ENCODE measurements at regions not wholly inside any gene's neighbourhood (a gene's known extent, or its start where the extent isn't known, plus 50 kb on each side); places are given as distances from the start of the nearest gene placed in this dataset.

- Histone ChIP-seq H3K36me3 (ENCODE audit: control insufficient read depth, insufficient read depth, low read length) (no peaks in the 10 kb centered on the region), H4K20me1 (ENCODE audit: control insufficient read depth, extremely low read depth, insufficient read depth, low read length) (no peaks in the 10 kb centered on the region), H3K9ac (ENCODE audit: insufficient read depth, low read length) (no peak overlapping the region), H3K4me1 (ENCODE audit: control insufficient read depth, extremely low read depth, insufficient read depth, low read length) (no peaks in the 10 kb centered on the region), H2AFZ (ENCODE audit: low read length) (no peak overlapping the region), H3K27me3 (ENCODE audit: control insufficient read depth, insufficient read depth, low read length) (peaks cover 2% of the 10 kb centered on the region), H3K9me3 (ENCODE audit: control insufficient read depth, insufficient read depth, low read depth, low read length) (no peaks in the 10 kb centered on the region), H3K4me2 (ENCODE audit: extremely low read depth, insufficient read depth, low read length) (no peak overlapping the region), H3K4me3 (replicated peaks in 1 of 4; ENCODE audit: control extremely low read depth in 1 of 4, insufficient read depth in 1 of 4, low read depth in 3 of 4, low read length in 4 of 4) (no peak overlapping the region), H3K79me2 (ENCODE audit: control insufficient read depth, insufficient read depth, low read length) (no peaks in the 10 kb centered on the region), H3K27ac (ENCODE audit: insufficient read depth, low read length) (no peak overlapping the region)
- DNase-seq (ENCODE audit: low read depth in 2 of 2): no peak
- TF ChIP-seq CTCF (conservative IDR thresholded peaks at IDR 0.05 in 1 of 2, IDR thresholded peaks at IDR 0.05 in 1 of 2; ENCODE audit: low read depth in 1 of 2, low read length in 2 of 2) (no peak), EZH2 (IDR thresholded peaks at IDR 0.05; ENCODE audit: low read length, missing control alignments) (no peak)
These were observed 150.6 kb downstream of the FHIP1A start for GRCh38 chr4:151559595-151559994.

- no peaks in the 10 kb centered on the region for H3K36me3 ChIP-seq (ENCODE audit: control insufficient read depth, insufficient read depth, low read length)
- TF ChIP-seq CTCF (conservative IDR thresholded peaks at IDR 0.05 in 1 of 2, IDR thresholded peaks at IDR 0.05 in 1 of 2; ENCODE audit: low read depth in 1 of 2, low read length in 2 of 2) (no peak), EZH2 (IDR thresholded peaks at IDR 0.05; ENCODE audit: low read length, missing control alignments) (no peak)
- H3K27ac ChIP-seq (ENCODE audit: insufficient read depth, low read length): no peak overlapping the region
- H3K4me3 ChIP-seq (replicated peaks in 1 of 4; ENCODE audit: control extremely low read depth in 1 of 4, insufficient read depth in 1 of 4, low read depth in 3 of 4, low read length in 4 of 4): no peak overlapping the region
- H3K9me3 ChIP-seq (ENCODE audit: control insufficient read depth, insufficient read depth, low read depth, low read length): no peaks in the 10 kb centered on the region
- H2AFZ ChIP-seq (ENCODE audit: low read length): no peak overlapping the region
- no peaks in the 10 kb centered on the region for H3K79me2 ChIP-seq (ENCODE audit: control insufficient read depth, insufficient read depth, low read length)
- H3K4me2 ChIP-seq (ENCODE audit: extremely low read depth, insufficient read depth, low read length): peak overlapping the region; percentile 25
- peaks cover 2% of the 10 kb centered on the region for H3K27me3 ChIP-seq (ENCODE audit: control insufficient read depth, insufficient read depth, low read length)
- no peaks in the 10 kb centered on the region for H4K20me1 ChIP-seq (ENCODE audit: control insufficient read depth, extremely low read depth, insufficient read depth, low read length)
- DNase-seq (ENCODE audit: low read depth in 2 of 2): peak; percentile 11 to 44
- no peaks in the 10 kb centered on the region for H3K4me1 ChIP-seq (ENCODE audit: control insufficient read depth, extremely low read depth, insufficient read depth, low read length)
- no peak overlapping the region for H3K9ac ChIP-seq (ENCODE audit: insufficient read depth, low read length)
These were observed 152.7 kb downstream of the FHIP1A start for GRCh38 chr4:151561551-151562256.

GRCh38 chr4:151563194-151563593, 154.2 kb downstream of the FHIP1A start:
- H3K27me3 ChIP-seq (ENCODE audit: control insufficient read depth, insufficient read depth, low read length): peaks cover 2% of the 10 kb centered on the region
- no peak overlapping the region for H3K4me3 ChIP-seq (replicated peaks in 1 of 4; ENCODE audit: control extremely low read depth in 1 of 4, insufficient read depth in 1 of 4, low read depth in 3 of 4, low read length in 4 of 4)
- H3K4me2 ChIP-seq (ENCODE audit: extremely low read depth, insufficient read depth, low read length): no peak overlapping the region
- no peaks in the 10 kb centered on the region for H3K79me2 ChIP-seq (ENCODE audit: control insufficient read depth, insufficient read depth, low read length)
- no peak overlapping the region for H3K27ac ChIP-seq (ENCODE audit: insufficient read depth, low read length)
- no peaks in the 10 kb centered on the region for H3K36me3 ChIP-seq (ENCODE audit: control insufficient read depth, insufficient read depth, low read length)
- peak in 1 of 2 donors; percentile 34 for DNase-seq (ENCODE audit: low read depth in 2 of 2)
- no peaks in the 10 kb centered on the region for H4K20me1 ChIP-seq (ENCODE audit: control insufficient read depth, extremely low read depth, insufficient read depth, low read length)
- no peaks in the 10 kb centered on the region for H3K4me1 ChIP-seq (ENCODE audit: control insufficient read depth, extremely low read depth, insufficient read depth, low read length)
- no peak for TF ChIP-seq CTCF (conservative IDR thresholded peaks at IDR 0.05 in 1 of 2, IDR thresholded peaks at IDR 0.05 in 1 of 2; ENCODE audit: low read depth in 1 of 2, low read length in 2 of 2)
- TF ChIP-seq EZH2 (IDR thresholded peaks at IDR 0.05; ENCODE audit: low read length, missing control alignments): no peak
- no peak overlapping the region for H3K9ac ChIP-seq (ENCODE audit: insufficient read depth, low read length)
- no peak overlapping the region for H2AFZ ChIP-seq (ENCODE audit: low read length)
- H3K9me3 ChIP-seq (ENCODE audit: control insufficient read depth, insufficient read depth, low read depth, low read length): no peaks in the 10 kb centered on the region

Data from fibroblast of lung (primary cell).